Putamen (tissue), 1 donor: ENCODE measurements at regions not wholly inside any gene's neighbourhood (a gene's known extent, or its start where the extent isn't known, plus 50 kb on each side); places are given as distances from the start of the nearest gene placed in this dataset.

Experiments used
- DNase-seq: peaks from one replicate; pipeline ENCODE4 v3.0.0-alpha.2; 2016; ENCODE audit warnings: low spot score

DNA sequence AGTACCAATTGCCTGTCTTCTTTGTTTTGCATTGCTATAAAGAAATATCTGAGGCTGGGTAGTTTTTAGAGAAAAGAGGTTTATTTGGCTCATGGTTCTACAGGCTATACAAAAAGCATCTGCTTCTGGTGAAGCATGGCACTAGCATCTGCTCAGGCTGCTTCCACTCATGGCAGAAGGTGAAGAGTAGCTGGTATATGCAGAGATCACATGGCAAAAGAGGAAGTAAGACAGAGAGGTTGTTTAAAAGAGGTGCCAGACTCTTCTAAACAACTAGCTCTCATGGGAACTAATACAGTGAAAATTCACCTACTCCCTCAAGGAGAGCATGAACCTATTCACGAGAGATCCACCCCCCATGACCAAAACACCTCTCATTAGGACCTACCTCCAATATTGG lies 56.7 kb upstream of the GUCA2B start:
- DNase-seq, result no peak

DNA sequence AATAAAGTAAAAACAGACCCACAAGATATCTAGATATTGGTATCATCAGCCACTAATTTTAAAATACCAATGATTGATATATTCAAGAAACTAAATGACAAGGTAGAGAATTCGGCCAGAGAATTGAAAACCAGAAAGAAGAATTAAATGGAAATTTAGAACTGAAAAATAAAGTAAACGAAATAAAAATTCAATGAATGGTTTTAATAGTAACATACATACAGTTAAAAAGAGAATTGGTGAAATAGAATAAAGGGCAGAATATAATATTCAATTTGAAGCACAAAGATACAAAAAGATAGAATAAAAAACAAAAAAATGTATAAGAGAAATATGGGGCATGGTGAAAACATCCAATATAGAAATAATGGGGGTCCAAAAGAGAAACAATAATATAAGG lies 64.0 kb upstream of the GUCA2B start:
- no peak for DNase-seq

DNA sequence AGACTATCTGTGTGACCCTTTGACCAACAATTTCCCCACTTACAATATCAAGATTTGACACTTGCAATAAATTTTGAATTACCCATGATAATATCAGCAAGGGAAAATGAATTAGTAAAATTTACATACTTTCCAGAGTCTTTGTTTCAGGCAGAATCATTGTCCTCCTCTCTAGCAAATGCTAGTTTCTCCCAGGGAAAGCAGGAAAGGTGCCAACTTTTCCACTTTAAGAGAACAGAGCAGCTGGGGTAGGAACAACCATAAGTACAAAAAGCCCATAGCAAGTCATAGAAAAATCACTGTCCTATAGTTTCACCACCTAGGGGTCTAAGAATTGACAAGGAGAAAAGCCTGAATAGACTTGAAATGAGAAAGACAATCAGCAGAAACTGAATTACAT lies 67.1 kb upstream of the GUCA2B start:
- DNase-seq, result no peak

DNA sequence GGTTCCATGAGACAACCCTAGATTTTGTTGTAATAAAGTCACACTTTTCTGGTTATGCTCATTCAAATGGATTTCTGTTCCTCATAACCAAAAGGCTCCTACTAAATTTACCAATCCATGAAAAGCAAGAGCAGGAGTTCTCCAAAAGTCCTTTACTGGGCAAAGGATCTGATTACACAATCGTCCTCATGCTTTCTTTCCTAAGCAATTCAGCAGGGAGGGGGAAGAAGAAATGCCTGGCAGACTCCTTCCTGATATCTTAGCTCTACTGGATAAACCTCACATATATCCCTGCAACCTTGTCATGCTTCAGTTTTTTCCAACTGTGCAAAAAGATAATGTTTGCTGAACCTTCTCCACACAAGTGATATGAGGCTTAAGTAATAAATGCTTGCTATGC lies 67.6 kb upstream of the GUCA2B start:
- DNase-seq, result no peak

DNA sequence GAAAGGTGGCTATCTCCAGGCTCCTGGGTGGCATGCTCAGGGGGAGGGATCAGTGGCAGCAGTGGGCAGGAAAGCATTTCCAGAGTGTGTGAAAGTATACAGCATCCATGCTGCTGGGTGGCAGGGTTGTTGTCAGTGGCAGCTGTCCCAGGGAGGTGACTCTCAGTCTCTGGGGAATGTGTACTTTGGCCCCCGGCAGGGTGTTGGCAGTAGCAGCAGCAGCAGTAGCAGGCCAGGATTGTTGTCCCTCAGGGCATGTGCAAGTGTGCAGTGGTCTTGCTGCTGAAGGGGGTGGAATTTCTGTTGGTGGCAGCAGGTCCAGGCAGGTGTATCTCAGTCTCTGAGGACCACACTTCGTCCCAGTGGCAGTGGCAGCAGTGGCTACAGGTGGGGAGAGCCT lies 71.7 kb upstream of the GUCA2B start:
- no peak for DNase-seq

DNA sequence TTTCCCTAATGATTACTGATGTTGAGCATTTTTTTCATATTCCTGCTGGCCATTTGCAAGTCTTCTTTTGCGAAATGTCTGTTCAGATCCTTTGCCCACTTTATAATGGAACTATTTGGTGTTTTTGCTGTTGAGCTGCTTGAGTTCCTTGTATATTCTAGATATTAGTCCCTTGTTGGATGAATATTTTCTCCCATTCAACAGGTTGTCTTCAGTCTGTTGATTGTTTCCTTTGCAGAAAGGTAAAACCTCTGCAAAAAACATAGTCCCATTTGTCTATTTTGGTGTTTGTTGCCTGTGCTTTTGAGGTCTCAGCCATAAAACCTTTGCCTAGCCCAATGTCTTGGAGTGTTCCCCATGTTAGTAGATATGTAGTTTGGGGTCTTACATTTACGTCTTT lies 78.0 kb upstream of the GUCA2B start:
- no peak for DNase-seq

DNA sequence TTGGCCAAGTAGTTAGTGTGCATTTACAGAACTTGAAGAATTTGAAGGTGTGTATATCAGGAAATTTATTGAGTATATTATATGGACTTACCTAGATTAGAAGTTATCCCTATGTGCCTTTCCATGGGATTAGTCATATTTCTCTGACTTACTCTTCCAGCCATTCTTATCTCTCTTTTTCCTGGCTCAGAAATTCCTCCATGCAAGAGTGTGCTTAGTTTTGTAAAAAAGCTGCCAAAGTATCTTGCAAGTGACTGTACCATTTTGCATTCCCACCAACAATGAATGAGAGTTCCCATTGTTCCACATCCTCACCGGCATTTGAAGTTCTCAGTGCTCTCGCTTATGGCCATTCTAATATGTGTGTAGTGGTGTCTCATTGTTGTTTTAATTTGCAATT lies 82.2 kb upstream of the GUCA2B start:
- no peak for DNase-seq

DNA sequence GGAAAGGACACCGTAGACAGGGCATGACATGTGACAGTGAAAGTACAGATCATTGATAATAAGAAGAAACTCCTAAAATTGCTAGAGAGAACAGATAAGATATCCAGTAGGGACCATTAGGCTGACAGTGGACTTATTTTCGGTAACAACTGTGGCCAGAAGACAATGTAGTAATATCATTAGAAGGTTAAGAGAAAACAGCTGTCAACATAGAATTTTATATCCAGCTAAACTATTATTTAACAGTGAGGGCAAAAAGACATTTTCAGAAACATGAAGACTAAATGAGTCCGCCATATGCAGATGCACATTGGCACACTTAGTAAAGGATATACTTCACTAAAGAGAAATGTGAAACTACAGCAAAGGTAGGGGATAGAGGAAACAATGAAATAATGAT lies 95.4 kb upstream of the GUCA2B start:
- DNase-seq, result no peak

DNA sequence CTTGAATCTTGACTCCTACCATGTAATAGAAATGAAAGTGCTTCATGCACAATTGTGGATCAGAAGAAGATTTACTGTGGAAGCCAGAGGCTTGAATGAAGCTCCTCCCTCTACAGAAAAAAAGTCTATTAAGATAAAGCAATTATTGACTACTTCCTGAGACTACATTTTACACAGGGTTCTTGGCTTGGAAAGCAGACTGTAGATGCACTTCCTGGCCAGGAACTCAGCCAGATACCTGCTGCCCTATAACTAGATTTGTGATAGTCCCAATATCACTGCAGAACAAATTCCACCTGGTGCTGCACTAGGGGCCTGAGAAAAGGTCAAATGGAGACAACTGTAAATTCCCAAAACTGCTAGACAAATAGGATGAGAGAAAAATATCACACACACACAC lies 96.8 kb upstream of the GUCA2B start:
- DNase-seq, result no peak

DNA sequence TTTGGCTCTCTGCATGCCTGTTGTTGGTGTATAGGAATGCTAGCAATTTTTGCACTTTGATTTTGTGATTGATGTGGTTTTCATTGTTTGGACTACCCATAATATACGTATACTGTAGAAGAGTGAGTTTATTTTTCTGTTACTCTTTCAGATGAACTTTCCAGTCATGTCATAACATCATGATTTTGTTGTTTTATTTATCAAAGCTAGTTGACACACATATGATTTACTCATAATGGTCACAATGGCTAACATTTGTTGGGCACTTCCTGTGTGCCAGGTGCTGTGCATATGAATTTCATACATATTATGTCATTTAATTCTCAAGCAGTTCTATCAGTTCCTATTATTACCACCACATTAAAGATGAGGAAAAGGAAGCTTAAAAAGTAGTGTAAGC lies 98.1 kb upstream of the GUCA2B start:
- no peak for DNase-seq

DNA sequence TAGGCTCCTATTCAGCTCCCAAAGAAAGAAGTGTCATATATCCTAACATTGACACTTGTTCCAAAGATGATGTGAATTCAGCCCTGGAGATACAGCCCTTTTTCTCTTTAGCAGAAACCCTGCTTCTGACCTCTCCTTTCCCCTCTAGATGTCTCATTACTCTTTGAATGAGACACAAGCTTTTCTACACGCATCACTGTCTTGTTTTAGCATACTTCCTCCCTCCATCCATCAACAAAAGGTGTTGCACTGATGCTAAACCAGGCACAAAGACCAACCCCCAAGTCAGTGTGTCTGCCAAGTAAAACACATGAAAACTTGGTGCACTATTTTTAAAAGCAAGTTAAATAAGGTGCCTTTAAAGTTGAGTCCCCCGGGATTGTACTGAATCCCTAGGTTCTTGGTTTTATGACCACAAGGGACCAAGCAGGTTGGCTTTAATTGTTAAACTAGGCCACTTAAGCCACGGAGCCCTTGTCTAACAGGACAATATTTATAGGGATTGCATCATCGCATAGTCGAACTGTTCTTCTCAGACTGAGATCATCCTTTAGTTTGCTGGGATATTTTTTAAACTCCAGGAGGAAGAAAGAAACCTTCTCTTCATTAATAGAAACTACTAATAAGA lies 101.0 kb upstream of the GUCA2B start:
- DNase-seq, result no peak

DNA sequence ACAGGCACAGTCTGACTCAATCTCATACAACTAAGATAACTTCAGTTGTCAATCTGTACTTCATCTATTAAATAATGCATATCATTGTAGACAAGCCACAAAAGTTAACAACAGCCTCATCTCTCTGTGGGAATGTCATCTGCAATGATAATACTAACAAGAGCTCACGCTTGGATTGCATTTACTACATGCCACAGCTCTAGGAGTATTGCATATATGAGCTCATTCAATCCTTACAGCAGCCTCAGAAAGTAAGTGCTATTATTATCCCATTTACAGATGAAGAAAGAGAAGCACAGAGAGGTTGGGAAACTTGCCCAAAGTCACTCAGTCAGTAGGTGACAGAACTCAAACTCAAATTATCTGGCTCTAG lies 105.7 kb upstream of the GUCA2B start:
- no peak for DNase-seq

DNA sequence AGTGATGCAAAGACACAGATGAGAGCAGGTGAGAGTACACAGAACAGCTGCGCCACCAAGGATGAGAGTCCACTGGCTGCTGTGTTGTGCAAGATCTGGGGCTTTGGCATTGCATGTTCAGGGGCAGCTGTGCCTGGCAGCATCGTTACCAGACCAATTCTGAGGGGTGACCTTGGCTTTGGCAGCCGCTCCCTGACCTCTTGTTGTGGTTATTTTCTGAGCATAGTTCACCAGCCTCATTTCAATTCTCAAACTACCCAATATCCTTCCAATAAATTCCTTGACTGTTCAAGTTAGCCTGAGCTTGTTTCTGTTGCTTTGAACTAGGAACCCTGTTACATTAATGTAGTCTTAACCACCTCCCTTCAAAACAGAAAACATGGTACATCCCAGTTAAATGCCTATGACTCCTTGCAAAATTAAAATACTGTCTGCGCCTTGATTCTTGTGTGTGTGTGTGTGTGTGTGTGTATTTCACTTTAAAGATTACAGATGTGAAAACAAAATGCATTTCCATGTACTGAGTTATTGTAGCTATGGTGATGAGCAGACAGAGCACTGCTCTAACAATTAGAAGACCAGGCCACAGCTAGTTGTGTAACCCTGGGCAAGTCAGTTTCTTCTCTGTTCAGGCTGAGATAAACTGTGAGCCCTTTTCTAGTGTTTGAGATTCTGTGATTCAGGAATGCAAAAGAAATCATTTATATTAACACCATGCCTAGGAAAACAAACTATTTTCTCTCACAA lies 106.3 kb upstream of the GUCA2B start:
- DNase-seq, result no peak

DNA sequence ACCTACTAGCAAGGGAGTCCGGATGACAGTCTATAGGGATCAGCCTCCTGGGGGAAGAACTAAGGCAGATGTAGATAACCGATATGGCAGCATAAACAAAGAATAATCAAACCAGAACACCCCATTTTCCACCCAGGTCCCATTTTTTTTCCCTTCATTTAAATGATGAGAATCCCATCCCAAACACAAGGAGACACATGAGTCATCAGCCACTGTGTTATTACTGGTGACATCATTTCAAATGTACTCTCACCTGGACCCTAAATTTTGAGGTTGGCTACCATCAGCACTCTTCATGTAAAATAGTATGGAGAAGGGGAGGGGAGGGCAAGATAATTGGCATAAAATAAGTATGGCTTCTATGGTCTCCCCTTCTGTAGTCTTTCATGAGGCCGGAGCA lies 108.9 kb upstream of the GUCA2B start:
- DNase-seq, result no peak

DNA sequence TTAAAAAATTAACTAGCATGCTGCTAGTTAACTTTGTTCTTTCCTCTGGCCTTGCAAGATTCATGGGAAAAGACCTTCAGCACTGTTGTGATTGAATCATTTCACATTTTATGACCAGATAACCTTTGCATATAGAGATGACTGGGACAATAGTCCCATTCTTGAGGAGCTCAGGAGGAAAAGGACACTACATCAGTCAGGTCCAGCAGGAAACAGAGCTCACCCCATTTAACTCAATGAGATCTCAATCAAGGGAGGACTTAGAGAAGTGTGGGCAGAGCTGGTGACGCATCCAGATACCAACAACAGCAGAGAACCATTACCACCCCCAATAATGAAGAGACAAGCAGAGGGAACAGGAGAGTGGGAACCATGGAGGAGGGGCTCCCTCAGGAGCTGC lies 109.4 kb upstream of the GUCA2B start:
- DNase-seq, result no peak

DNA sequence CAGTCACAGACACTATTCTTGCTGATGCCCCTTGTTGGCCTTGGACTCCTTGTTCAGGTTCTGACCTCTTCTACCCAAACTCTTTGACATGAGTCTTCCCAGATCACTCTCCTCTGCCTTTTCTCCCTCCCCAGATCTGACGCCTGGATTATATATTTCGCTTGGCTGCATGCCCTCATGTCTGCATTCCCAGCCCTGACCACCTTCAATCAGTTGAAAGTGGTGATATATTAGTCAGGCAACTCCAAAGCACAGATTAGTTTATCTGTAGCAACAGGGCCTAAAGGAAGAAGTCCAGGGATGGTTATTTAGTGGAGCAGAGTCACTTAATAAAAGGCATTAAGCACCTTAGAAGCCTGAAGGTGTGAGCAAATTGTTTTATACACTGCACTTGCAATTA lies 110.0 kb upstream of the GUCA2B start:
- DNase-seq, result no peak

DNA sequence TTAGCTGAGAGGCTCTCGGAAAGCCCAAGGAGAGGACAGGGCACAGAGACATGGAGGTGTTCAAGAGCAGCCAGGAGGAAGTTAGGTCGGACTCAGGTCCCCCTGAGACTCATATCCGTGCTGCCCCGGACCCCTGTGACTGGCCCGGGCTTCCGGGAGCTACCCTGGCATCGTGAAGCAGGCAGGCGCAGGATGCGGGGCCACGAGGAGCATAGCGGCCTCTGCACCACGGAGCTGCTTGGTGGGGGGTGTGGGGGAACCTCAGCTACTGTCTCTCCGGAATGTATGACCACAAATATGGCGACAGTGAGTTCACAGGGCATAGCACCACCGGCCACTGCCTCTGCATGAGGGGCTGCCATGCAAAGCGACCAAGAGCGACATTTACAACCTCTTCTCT lies 112.2 kb upstream of the GUCA2B start:
- DNase-seq, result no peak

DNA sequence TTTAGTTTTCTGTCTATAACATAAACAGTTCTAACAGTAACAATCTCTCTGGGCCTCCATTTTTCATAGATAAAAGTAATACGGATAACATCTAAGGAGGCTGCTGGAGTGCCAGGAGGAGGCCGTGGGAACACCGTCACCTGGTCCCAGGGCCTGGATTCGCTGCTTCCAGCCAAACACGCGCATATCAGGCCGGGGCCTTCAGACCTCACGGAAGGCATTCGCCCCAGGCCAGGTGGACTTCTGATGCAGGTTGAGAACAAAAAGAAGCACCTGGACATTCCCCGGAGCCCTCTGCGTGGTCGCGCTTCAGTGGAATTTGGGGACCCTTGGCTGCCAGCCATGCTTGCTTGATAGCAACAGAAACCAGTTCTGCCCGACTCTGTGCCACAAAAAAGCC lies 113.1 kb upstream of the GUCA2B start:
- DNase-seq, result no peak

DNA sequence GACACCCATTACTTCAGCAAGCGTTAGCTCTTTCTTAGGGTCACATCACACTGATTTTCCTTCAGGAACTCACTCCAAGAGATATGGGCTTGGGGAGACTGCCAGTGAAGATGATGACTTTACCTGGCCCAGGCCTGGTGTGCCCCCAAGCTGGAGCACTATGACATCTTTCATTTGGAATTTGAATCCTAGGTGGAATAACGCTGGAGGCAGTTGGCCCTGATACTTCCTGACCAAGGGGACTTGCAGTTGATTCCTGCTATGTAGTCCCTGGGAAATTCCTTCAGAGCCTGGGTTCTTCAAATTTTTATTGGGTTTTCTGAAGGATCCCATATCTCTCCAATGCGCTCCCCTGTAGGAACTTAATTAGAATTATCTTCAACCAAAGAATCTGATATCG lies 114.9 kb upstream of the GUCA2B start:
- DNase-seq, result no peak

DNA sequence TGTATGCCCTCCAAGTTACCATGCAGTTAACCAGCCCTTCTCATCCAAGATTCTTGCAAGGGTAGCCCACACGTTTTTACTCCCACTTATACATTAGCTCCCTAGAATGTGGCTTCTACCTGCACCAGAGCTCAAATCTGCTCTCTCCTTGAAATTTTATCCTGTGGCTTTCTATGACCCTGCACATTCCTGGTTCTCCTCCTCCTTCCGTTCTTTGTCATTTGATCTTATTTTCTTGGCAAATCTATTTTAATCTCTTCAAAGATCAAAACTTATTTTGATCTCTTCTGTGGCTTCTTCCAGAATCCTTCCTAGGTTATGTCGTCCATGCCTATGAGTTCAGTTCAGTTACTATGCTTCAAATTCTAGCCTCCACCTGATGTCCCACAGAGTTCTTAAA lies 115.6 kb upstream of the GUCA2B start:
- DNase-seq, result peak; percentile 8

DNA sequence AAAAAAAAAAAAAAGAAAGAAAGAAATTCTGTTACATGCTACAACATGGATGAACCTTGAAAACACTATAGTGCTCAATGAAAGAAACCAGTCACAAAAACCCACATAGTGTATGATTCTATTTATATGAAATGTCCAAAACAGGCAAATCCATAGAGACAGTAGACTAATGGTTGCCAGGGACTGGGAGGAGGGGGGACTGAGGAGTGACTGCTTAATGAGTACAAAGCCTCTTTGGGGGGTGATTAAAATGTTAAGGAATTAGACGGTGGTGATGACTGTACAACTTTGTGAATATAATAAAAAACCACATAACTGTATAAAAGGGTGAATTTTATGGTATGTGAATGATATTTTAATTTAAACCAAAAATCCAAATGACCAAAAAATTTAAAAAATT lies 116.0 kb upstream of the GUCA2B start:
- DNase-seq, result no peak

DNA sequence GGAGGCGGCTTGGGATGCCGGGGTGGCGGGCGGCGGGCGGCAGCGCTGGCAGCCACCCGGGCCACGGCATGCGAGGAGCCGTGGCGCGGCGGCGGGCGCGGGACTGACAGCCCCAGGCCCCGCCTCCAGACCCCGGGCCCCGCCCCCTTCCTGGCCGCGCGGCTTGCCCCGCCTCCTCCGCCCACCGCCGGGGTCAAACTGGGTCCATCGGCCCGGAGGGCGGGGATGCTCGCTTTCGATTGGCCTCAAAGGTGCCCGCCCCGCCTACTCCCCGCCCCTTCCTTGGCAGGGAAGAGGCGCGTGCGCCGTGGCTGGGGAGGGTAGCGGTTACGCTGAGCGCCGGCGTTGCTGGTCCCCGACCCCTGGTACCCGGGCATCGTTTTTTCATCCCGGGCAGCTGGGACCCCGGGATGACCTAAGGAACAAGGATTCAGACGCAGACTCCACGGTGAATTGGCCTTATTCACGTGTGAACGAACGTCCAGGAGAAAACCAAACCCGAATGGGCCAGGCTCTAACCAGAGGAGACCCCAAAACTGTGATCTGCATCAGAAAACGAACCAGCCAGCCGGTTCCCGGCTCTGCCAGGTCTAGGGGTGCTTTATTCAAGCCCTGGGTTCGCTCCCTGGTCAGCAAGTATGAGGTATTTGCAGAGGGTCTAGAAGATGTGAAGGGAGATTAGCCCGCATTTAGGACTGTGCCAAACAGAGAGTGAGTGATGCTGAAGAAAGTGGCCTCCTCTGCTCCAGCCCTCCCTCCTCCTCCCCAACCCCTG lies 117.2 kb upstream of the GUCA2B start:
- DNase-seq, result peak; percentile 95

DNA sequence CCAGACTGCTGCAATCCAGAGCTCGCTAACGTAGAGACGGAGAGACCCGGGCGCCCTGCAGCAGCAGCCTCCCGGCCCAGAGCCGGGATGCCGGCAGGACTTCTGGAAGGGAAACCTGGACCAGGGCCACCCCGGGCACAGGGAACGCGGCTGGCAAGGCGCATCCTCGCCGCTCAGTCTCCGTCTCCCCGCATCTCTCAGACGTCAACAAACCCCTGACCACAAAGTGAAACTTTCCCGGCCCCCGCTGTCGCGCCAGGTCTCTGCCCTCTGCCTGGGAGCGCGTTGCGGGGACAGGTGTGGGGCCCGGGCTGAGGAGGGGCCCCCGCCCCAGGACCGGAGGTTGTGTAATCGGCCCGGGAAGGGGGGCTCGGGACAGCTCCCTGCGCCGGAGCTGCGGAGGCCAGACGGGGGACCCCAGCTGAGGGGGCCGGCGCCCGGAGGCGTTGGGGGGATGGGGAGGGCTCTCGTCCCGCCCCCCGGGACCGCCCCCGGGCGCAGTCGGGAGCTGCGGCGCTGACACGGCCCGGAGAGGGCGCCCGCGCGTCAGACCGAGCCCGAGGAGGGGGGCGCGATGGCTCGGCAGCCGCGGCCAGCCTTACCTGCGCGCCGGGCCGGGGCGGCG lies 116.6 kb upstream of the HIVEP3 start:
- DNase-seq, result peak; percentile 75
